WTC11 (cell line): ENCODE measurements at regions not wholly inside any gene's neighbourhood (a gene's known extent, or its start where the extent isn't known, plus 50 kb on each side); places are given as distances from the start of the nearest gene placed in this dataset.

Experiments
- AFF4 ChIP-seq: sonication (generic); formaldehyde crosslinking; IDR thresholded peaks from 2 replicates; pipeline ENCODE4 v1.8.1; 2023; ENCODE audit warnings: mild to moderate bottlenecking, missing genetic modification reagents, borderline replicate concordance
- CTCF ChIP-seq: fragments of 200-600 bp; IDR thresholded peaks from 2 replicates; pipeline ENCODE4 v1.8.0; 2022; ENCODE audit warnings: antibody characterized with exemption
- E2F4 ChIP-seq: sonication (generic); formaldehyde crosslinking; IDR thresholded peaks from 2 replicates; pipeline ENCODE4 v1.8.1; 2022; ENCODE audit warnings: low read depth, mild to moderate bottlenecking, moderate library complexity, missing genetic modification reagents, borderline replicate concordance
- E2F5 ChIP-seq: sonication (generic); formaldehyde crosslinking; IDR thresholded peaks from 2 replicates; pipeline ENCODE4 v1.8.1; 2022; ENCODE audit warnings: mild to moderate bottlenecking, moderate library complexity, missing genetic modification reagents
- HMGA2 ChIP-seq: fragments of 250-450 bp; sonication (Bioruptor Pico); IDR thresholded peaks from 2 replicates; pipeline ENCODE4 v1.4.0; 2021; ENCODE audit warnings: mild to moderate bottlenecking, moderate library complexity
- IRF1 ChIP-seq: sonication (generic); formaldehyde crosslinking; IDR thresholded peaks from 2 replicates; pipeline ENCODE4 v1.8.0; 2023; ENCODE audit warnings: missing genetic modification reagents
- MAX ChIP-seq: sonication (generic); formaldehyde crosslinking; IDR thresholded peaks from 2 replicates; pipeline ENCODE4 v1.8.0; 2022; ENCODE audit warnings: mild to moderate bottlenecking, missing genetic modification reagents
- ZBTB43 ChIP-seq: sonication (generic); formaldehyde crosslinking; IDR thresholded peaks from 2 replicates; pipeline ENCODE4 v1.8.1; 2023; ENCODE audit warnings: mild to moderate bottlenecking, missing genetic modification reagents

GRCh38 chr7:140247559-140247958 is 70.8 kb upstream of the KDM7A start:
- TF ChIP-seq IRF1 (no peak), CTCF (no peak), ZBTB43 (CRISPR knock-in tag) (no peak), AFF4 (CRISPR knock-in tag) (no peak), E2F4 (CRISPR knock-in tag) (no peak), HMGA2 (no peak), MAX (CRISPR knock-in tag) (no peak), E2F5 (CRISPR knock-in tag) (no peak)
